Tibial artery (tissue), 4 donors: ENCODE measurements at regions not wholly inside any gene's neighbourhood (a gene's known extent, or its start where the extent isn't known, plus 50 kb on each side); places are given as distances from the start of the nearest gene placed in this dataset.

Source experiments
- DNase-seq, 2 donors: peaks; one replicate each; pipeline ENCODE4 v3.0.0-alpha.2; 2019
- H3K27ac ChIP-seq, 2 donors: fragments of 200-600 bp; sonication (generic) in 1 of 2; 1 replicate in 1 of 2; 2 replicates in 1 of 2; pipeline ENCODE4 v1.5.1; 2018 to 2019; ENCODE audit warnings: mild to moderate bottlenecking in 1 of 2
- H3K27me3 ChIP-seq, 2 donors: fragments of 200-600 bp; sonication (generic) in 1 of 2; one replicate each; pipeline versions ENCODE4 v1.5.1 to v1.6.0; 2016 to 2019
- H3K36me3 ChIP-seq, 3 donors: fragments of 200-600 bp; sonication (generic) in 2 of 3; one replicate each; pipeline ENCODE4 v1.5.1; 2016 to 2019; ENCODE audit warnings: mild to moderate bottlenecking in 2 of 3
- H3K4me1 ChIP-seq, 4 donors: fragments of 200-600 bp; sonication (generic) in 2 of 4; 1 replicate in 3 of 4; 2 replicates in 1 of 4; pipeline ENCODE4 v1.5.1; 2016 to 2019
- H3K4me3 ChIP-seq, 2 donors: fragments of 200-600 bp; sonication (generic) in 1 of 2; 1 replicate in 1 of 2; 2 replicates in 1 of 2; pipeline ENCODE4 v1.5.1; 2018 to 2019; ENCODE audit warnings: mild to moderate bottlenecking in 2 of 2
- H3K9me3 ChIP-seq, 3 donors: fragments of 200-600 bp; sonication (generic) in 1 of 3; one replicate each; pipeline ENCODE4 v1.5.1; 2016 to 2019
- intact Hi-C: fragments of 100-400 bp; cut with DNase I; formaldehyde crosslinking; loops from one replicate; pipeline ENCODE4 v1.15.0; 2023; ENCODE audit warnings: low total_unique reads
- TF ChIP-seq, protein P1 (sequence below), 2 experiments: fragments of 200-600 bp in 1 of 2; fragments of 450-650 bp in 1 of 2; IDR thresholded peaks; one replicate each; pipeline ENCODE4 v1.5.1; 2017 to 2019; ENCODE audit warnings: antibody characterized with exemption in 2 of 2, mild to moderate bottlenecking in 1 of 2, moderate library complexity in 1 of 2

DNA sequence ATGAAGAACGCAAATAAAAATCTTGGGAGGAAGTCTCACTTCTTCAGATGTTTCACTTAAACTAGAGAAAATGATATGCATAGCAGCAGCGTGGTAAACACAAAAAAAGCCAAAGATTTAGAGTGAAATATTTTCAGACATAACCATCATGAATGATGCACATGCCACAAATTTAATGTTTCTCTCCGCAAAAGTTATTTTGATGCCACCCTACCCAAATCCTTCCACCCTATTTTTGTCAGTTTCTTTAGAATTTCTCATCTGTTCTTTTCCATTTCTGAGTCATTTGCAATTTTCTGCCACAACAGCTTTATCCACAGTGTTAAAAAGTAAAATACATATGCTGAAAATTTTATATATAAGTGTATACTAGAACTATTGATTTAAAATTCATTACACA lies 1663.7 kb upstream of the ADGRL3 start:
- Histone ChIP-seq H3K36me3 (no peaks in the 10 kb centered on the region), H3K27ac (no peak overlapping the region), H3K27me3 (no peaks in the 10 kb centered on the region), H3K4me3 (no peak overlapping the region), H3K9me3 (no peaks in the 10 kb centered on the region), H3K4me1 (no peaks in the 10 kb centered on the region)
- TF ChIP-seq, protein P1, sequence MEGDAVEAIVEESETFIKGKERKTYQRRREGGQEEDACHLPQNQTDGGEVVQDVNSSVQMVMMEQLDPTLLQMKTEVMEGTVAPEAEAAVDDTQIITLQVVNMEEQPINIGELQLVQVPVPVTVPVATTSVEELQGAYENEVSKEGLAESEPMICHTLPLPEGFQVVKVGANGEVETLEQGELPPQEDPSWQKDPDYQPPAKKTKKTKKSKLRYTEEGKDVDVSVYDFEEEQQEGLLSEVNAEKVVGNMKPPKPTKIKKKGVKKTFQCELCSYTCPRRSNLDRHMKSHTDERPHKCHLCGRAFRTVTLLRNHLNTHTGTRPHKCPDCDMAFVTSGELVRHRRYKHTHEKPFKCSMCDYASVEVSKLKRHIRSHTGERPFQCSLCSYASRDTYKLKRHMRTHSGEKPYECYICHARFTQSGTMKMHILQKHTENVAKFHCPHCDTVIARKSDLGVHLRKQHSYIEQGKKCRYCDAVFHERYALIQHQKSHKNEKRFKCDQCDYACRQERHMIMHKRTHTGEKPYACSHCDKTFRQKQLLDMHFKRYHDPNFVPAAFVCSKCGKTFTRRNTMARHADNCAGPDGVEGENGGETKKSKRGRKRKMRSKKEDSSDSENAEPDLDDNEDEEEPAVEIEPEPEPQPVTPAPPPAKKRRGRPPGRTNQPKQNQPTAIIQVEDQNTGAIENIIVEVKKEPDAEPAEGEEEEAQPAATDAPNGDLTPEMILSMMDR (IDR thresholded peaks at IDR 0.05): no peak
- intact Hi-C loops: no loop called here
- no peak for DNase-seq

DNA sequence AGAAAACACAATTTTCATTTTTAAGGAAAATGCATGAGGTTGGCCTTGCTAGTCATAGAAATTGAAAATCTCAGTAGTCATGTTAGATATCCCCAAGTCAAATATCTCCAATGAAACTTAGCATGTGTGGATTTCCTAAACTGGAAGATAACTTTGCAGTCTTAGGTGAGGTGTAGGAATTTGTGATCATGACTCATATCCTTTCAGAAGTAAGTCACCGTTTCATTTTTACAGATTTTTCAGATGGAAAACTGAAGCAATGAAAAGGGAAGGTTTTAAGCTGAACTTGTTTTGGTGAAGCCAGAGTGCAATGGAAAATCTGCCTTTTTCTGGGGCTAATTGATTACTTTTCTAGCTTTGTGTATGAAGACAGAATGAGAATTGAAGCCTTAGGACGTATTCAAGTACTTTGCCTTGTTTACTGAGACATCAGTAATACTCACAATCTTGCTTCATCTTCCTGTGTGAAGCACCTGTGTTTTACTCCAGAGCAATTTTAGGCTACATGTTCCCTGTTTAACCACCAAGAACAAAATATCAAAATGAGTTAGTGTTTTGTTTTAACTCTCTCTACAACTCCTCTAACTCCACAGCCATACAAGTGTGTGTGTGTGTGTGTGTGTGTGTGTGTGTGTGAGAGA lies 1662.8 kb upstream of the ADGRL3 start:
- Histone ChIP-seq H3K4me1 (no peaks in the 10 kb centered on the region), H3K27ac (no peak overlapping the region), H3K9me3 (no peaks in the 10 kb centered on the region), H3K36me3 (no peaks in the 10 kb centered on the region), H3K4me3 (no peak overlapping the region), H3K27me3 (no peaks in the 10 kb centered on the region)
- TF ChIP-seq, protein P1 (IDR thresholded peaks at IDR 0.05): no peak
- intact Hi-C loops: no loop called here
- no peak for DNase-seq

DNA sequence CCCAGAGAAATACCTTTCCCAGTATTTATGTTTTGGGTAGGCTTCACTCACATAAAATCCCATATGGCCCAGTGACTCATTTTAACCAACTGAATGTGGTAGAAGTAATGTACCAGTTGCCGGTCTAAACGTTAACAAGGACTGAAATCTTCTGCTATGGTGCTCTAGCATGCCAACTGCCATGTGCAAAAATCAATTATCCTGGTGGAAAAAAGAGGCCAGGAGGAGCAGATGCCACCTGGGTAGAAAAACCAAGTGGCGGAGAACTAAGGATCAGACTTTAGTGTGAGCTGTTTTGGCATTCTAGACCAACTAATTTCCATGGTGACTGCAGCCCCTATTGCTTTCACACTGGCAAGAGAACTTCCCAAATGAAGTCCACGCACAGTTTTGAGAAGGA lies 1660.7 kb upstream of the ADGRL3 start:
- Histone ChIP-seq H3K4me3 (no peak overlapping the region), H3K27me3 (no peaks in the 10 kb centered on the region), H3K27ac (no peak overlapping the region), H3K36me3 (no peaks in the 10 kb centered on the region), H3K9me3 (no peaks in the 10 kb centered on the region), H3K4me1 (no peaks in the 10 kb centered on the region)
- TF ChIP-seq, protein P1 (IDR thresholded peaks at IDR 0.05): no peak
- intact Hi-C loops: no loop called here
- DNase-seq: no peak

DNA sequence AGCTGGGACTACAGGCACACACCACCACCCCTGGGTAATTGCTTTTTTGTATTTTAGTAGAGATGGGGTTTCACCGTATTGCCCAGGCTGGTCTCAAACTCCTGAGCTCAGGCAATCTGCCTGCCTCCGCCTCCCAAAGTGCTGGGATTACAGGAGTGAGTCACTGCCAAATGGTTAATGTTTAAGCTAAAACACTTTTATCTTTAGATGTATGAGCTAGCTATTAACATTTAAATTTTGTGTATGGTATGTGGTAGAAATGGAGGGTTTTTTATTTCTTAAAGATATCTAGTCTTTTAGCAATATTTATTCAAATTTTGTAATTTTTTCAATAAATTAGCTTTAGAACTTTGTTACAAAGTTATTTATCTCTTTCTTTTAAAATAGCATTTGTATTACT lies 1659.8 kb upstream of the ADGRL3 start:
- intact Hi-C loops: no loop called here
- H3K36me3 ChIP-seq: no peaks in the 10 kb centered on the region
- H3K9me3 ChIP-seq: no peaks in the 10 kb centered on the region
- H3K4me3 ChIP-seq: no peak overlapping the region
- DNase-seq: no peak
- TF ChIP-seq, protein P1 (IDR thresholded peaks at IDR 0.05): no peak
- no peaks in the 10 kb centered on the region for H3K4me1 ChIP-seq
- no peaks in the 10 kb centered on the region for H3K27me3 ChIP-seq
- no peak overlapping the region for H3K27ac ChIP-seq

DNA sequence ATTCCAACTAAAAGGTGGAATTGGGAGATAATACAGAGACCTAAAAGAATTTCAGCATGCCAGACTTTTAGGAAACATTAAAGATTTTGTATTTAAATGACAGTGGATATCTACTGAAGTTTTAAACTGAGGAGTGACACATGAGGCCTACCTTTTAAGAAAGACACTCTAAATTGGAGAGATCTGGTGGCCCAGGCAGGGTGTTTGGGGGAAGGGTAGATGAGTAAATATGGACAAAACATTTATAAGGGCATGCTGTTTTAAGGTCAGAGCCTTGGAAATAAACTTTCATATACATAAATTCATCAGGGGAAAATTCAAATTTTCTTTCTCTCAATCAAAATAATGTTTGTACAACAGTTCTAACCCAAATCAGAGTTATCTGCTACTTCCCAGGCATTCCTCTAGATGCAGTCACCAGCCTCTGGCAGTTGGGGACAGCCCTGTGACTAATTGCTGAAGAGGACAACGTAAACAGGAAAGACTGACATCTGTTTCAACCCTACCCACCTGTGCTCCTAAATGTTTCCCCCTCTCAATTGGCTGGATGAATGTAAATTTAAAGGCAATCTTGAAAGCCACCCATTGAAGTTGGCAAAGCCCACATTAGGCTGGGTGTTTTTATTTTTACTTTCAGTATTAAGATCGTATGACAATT lies 1646.9 kb upstream of the ADGRL3 start:
- Histone ChIP-seq H3K4me3 (peak overlapping the region; percentile 42 to 46), H3K27me3 (no peaks in the 10 kb centered on the region), H3K27ac (peak overlapping the region; percentile 2 to 32), H3K9me3 (no peaks in the 10 kb centered on the region), H3K36me3 (no peaks in the 10 kb centered on the region), H3K4me1 (peaks cover 0 to 6% (median 0%) of the 10 kb centered on the region in 4 donors)
- no peak for DNase-seq
- intact Hi-C loops: no loop called here
- TF ChIP-seq, protein P1 (IDR thresholded peaks at IDR 0.05): no peak
